RWPE2 (cell line): ENCODE measurements at regions not wholly inside any gene's neighbourhood (a gene's known extent, or its start where the extent isn't known, plus 50 kb on each side); places are given as distances from the start of the nearest gene placed in this dataset.
A peak's percentile ranks its signal among the peaks of the same experiment; 100 is the strongest.

Source experiments
- ATAC-seq: fragments of 200-7000 bp; cut with Tn5 transposase; 3 replicates; pipeline ENCODE4 v1.9.1; 2021; ENCODE audit warnings: low read depth
- DNase-seq: peaks from one replicate; pipeline ENCODE4 v3.0.0-alpha.2; 2020; ENCODE audit warnings: low spot score
- H3K27ac ChIP-seq: fragments of 450-650 bp; 2 replicates; pipeline ENCODE4 v1.5.1; 2017; ENCODE audit warnings: mild to moderate bottlenecking; ENCODE audit not compliant: poor library complexity, severe bottlenecking
- H3K27me3 ChIP-seq: fragments of 250-450 bp; sonication (Bioruptor Pico); 2 replicates; pipeline ENCODE4 v1.5.1; 2021; ENCODE audit warnings: mild to moderate bottlenecking, moderate library complexity; ENCODE audit not compliant: insufficient read depth, poor library complexity, severe bottlenecking
- H3K36me3 ChIP-seq: fragments of 250-450 bp; sonication (Bioruptor Pico); 2 replicates; pipeline ENCODE4 v1.5.1; 2020; ENCODE audit warnings: low read depth, mild to moderate bottlenecking, moderate library complexity
- H3K4me1 ChIP-seq: fragments of 250-450 bp; sonication (Bioruptor Pico); 2 replicates; pipeline ENCODE4 v1.5.1; 2021; ENCODE audit warnings: mild to moderate bottlenecking, moderate library complexity; ENCODE audit not compliant: insufficient read depth, poor library complexity, severe bottlenecking
- H3K4me3 ChIP-seq: fragments of 250-450 bp; sonication (Bioruptor Pico); 2 replicates; pipeline ENCODE4 v1.5.1; 2021; ENCODE audit warnings: mild to moderate bottlenecking, moderate library complexity; ENCODE audit not compliant: severe bottlenecking
- H3K9me3 ChIP-seq: fragments of 250-450 bp; sonication (Bioruptor Pico); 2 replicates; pipeline ENCODE4 v1.5.1; 2021; ENCODE audit warnings: mild to moderate bottlenecking, moderate library complexity; ENCODE audit not compliant: severe bottlenecking
- TF ChIP-seq, protein P1 (sequence below): fragments of 450-650 bp; IDR thresholded peaks from one replicate; pipeline ENCODE4 v1.5.1; 2017; ENCODE audit warnings: mild to moderate bottlenecking, moderate library complexity; ENCODE audit not compliant: poor library complexity, severe bottlenecking

DNA sequence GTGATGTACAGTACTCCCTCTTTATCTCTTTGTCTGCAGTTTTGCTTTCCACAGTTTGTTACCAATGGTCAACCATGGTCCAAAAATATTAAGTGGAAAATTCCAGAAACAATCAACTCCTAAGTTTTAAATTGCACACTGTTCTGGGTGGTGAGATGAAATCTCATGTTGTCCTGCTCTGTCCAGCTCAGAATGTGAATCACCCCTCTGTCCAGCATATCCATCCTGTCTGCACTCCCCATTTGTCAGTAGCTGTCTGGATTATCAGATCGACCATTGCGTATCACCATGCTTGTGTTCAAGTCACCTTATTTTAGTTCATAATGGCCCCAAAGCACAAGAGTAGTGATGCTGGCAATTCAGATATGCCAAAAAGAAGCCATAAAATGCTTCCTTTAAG lies 118.2 kb upstream of the PDE4B start:
- no peak for ATAC-seq
- TF ChIP-seq, protein P1, sequence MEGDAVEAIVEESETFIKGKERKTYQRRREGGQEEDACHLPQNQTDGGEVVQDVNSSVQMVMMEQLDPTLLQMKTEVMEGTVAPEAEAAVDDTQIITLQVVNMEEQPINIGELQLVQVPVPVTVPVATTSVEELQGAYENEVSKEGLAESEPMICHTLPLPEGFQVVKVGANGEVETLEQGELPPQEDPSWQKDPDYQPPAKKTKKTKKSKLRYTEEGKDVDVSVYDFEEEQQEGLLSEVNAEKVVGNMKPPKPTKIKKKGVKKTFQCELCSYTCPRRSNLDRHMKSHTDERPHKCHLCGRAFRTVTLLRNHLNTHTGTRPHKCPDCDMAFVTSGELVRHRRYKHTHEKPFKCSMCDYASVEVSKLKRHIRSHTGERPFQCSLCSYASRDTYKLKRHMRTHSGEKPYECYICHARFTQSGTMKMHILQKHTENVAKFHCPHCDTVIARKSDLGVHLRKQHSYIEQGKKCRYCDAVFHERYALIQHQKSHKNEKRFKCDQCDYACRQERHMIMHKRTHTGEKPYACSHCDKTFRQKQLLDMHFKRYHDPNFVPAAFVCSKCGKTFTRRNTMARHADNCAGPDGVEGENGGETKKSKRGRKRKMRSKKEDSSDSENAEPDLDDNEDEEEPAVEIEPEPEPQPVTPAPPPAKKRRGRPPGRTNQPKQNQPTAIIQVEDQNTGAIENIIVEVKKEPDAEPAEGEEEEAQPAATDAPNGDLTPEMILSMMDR: no peak
- no peak overlapping the region for H3K4me3 ChIP-seq
- H3K4me1 ChIP-seq: no peaks in the 10 kb centered on the region
- H3K27me3 ChIP-seq: no peaks in the 10 kb centered on the region
- H3K27ac ChIP-seq: no peak overlapping the region
- no peaks in the 10 kb centered on the region for H3K36me3 ChIP-seq
- no peaks in the 10 kb centered on the region for H3K9me3 ChIP-seq
- DNase-seq: no peak

DNA sequence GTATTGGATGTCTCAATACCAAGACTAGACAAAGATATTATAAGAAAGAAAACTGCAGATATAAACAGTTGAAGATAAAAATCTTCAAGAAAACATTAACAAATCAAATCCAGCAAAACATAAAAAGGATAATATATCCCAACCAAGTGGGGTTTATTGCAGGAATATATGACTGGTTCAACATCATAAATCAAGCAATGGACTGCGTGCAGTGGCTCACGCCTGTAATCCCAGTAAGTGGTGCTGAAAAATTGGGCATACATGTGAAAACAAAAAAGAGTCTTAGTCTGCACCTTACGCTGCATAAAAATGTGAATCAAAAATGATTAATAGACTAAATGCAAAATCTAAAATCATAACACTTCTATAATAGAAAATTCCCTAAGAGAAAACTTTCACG lies 112.9 kb upstream of the PDE4B start:
- TF ChIP-seq, protein P1: no peak
- Histone ChIP-seq H3K27ac (no peak overlapping the region), H3K4me3 (no peak overlapping the region), H3K4me1 (no peaks in the 10 kb centered on the region), H3K36me3 (no peaks in the 10 kb centered on the region), H3K9me3 (no peaks in the 10 kb centered on the region), H3K27me3 (no peaks in the 10 kb centered on the region)
- DNase-seq (no peak), ATAC-seq (no peak)

DNA sequence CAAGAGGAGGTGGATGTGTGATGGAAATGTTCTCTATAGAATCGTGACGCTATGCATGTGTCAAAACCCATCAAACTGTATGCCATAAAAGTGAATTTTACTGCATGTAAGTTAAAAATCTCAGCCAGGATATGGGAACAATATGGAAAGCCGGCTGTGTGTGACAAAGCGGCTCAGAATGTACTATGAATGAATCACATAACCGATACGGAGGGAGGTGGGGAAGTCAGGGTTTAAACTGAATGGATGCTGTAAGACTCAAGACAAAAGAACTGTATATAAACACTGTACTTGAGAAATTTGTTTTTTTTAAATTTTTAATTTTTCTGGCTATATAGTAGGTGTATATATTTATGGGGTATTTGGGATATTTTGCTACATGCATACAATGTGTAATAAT lies 111.6 kb upstream of the PDE4B start:
- Histone ChIP-seq H3K36me3 (no peaks in the 10 kb centered on the region), H3K4me3 (no peak overlapping the region), H3K27me3 (no peaks in the 10 kb centered on the region), H3K9me3 (no peaks in the 10 kb centered on the region), H3K4me1 (no peaks in the 10 kb centered on the region), H3K27ac (no peak overlapping the region)
- TF ChIP-seq, protein P1: no peak
- DNase-seq (no peak), ATAC-seq (peak; percentile 75)

DNA sequence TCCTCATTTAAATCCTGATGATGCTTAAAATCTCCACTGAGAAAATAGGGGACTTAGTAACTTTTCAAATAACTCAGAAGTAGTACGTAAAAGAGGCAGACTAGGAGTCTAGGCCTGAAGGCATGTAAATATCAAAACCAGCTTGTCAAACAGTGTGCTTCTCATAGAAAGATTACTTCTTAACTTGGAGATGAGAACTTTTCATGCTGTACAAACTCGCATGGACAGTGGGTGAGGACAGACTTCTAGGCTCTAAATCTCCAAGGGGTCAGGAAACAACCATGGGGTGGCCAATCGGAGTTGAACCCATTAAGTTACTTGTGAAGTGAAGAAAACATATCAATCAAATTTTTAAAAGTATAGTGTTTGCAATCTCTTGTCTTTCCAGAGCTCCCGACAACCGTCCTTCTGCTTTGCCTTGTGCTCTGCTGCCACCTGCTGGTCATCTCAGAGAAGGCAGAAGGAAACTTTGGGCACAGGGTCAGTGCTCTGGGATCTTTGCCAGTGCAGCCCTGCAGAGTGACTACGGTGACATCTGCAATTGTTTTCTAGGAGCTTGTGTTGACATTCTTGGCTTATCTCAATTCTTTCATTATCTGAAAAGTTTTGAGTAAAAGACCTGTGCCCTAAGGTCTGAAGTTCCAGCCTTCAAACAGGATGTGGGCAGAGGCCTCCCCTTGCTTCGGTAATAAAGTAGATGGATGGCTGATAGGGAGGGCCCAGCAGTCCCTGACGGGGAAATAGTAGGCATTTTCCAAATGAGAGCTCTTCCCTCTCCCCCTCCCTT lies 105.1 kb upstream of the PDE4B start:
- ATAC-seq (peak; percentile 84), DNase-seq (no peak)
- no peaks in the 10 kb centered on the region for H3K4me1 ChIP-seq
- TF ChIP-seq, protein P1: peak; percentile 93
- H3K9me3 ChIP-seq: no peaks in the 10 kb centered on the region
- H3K36me3 ChIP-seq: no peaks in the 10 kb centered on the region
- no peak overlapping the region for H3K4me3 ChIP-seq
- H3K27me3 ChIP-seq: no peaks in the 10 kb centered on the region
- H3K27ac ChIP-seq: no peak overlapping the region

DNA sequence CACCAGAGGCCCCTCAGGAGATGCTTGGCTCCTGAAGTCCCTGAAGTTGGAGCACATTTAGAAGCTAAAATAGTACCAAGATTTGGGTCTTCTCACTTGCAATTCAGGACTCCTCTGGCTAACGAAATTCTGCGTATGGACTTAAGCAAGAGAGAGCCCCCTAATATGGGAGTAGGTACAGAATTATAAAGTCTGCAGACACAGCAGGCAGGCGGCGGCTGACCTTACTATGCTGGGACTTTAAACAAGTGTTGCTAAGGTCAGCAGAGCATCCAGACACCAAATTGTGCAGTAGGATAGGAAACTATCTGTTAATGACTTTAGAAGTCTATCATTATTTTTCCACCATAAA lies 104.5 kb upstream of the PDE4B start:
- H3K9me3 ChIP-seq: no peaks in the 10 kb centered on the region
- ATAC-seq: no peak
- no peak overlapping the region for H3K4me3 ChIP-seq
- H3K4me1 ChIP-seq: no peaks in the 10 kb centered on the region
- TF ChIP-seq, protein P1: no peak
- no peaks in the 10 kb centered on the region for H3K27me3 ChIP-seq
- no peak overlapping the region for H3K27ac ChIP-seq
- H3K36me3 ChIP-seq: no peaks in the 10 kb centered on the region
- DNase-seq: no peak
